ENCODE measurements at regions not wholly inside any gene's neighbourhood (a gene's known extent, or its start where the extent isn't known, plus 50 kb on each side); places are given as distances from the start of the nearest gene placed in this dataset.
"Not testable (repeated sequence)": the region's sequence is repeated elsewhere in the genome, so short reads cannot be mapped to it uniquely, and the experiment has no call there.

DNA sequence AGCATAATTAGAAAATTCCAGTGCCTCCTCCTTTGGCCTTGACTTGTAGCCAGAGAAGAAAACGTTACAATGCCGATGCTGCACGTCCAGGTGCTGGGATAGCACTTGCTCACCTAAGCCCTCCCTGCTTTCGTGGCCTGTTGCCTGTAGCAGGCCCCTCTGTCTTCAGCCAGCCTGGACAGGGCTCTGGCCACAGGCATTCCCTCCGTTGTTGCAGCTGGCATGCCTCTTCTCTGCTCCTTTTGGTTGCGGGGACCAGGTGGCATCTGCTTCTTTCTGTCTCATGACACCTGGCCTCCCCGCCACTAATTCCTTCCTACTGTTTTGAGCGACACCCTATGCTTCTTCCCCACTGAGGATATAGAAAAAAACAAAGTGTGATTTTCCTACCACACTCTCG is 54.6 kb upstream of the MORC3 start (continued):
- TF ChIP-seq, protein P1, sequence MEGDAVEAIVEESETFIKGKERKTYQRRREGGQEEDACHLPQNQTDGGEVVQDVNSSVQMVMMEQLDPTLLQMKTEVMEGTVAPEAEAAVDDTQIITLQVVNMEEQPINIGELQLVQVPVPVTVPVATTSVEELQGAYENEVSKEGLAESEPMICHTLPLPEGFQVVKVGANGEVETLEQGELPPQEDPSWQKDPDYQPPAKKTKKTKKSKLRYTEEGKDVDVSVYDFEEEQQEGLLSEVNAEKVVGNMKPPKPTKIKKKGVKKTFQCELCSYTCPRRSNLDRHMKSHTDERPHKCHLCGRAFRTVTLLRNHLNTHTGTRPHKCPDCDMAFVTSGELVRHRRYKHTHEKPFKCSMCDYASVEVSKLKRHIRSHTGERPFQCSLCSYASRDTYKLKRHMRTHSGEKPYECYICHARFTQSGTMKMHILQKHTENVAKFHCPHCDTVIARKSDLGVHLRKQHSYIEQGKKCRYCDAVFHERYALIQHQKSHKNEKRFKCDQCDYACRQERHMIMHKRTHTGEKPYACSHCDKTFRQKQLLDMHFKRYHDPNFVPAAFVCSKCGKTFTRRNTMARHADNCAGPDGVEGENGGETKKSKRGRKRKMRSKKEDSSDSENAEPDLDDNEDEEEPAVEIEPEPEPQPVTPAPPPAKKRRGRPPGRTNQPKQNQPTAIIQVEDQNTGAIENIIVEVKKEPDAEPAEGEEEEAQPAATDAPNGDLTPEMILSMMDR (IDR thresholded peaks at IDR 0.05 in 2 of 3, conservative IDR thresholded peaks at IDR 0.05 in 1 of 3; ENCODE audit: borderline replicate concordance in 1 of 3, insufficient read depth in 1 of 3, low read depth in 2 of 3, low read length in 2 of 3) = no peak
- TF ChIP-seq EZH2phosphoT487 (IDR thresholded peaks at IDR 0.05; ENCODE audit: borderline replicate concordance) = no peak
- TF ChIP-seq SRF (IDR thresholded peaks at IDR 0.05; ENCODE audit: low read depth) = no peak
- TF ChIP-seq FOSL1 (IDR thresholded peaks at IDR 0.05; ENCODE audit: low read depth) = no peak
- no peak for TF ChIP-seq ELF1 (IDR thresholded peaks at IDR 0.05; ENCODE audit: borderline replicate concordance, low read depth)
- TF ChIP-seq YY1 (IDR thresholded peaks at IDR 0.05; ENCODE audit: extremely low read depth, insufficient replicate concordance, low read depth, low read length) = no peak
- no peak for TF ChIP-seq ZNF274 (IDR thresholded peaks at IDR 0.05; ENCODE audit: low read depth, low read length)

DNA sequence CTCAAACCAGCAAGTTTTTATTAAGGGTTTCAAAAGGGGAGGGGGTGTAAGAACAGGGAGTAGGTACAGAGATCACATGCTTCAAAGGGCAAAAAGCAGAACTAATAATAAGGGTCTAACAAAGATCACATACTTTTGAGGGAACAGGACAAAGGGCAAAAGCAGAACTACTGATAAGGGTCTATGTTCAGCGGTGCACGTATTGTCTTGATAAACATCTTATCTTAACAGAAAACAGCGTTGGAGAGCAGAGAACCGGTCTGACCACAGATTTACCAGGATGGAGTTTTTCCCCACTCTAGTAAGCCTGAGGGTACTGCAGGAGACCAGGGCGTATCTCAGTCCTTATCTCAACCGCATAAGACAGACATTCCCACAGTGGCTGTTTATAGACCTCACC is 52.2 kb upstream of the MORC3 start:
- H3K9ac ChIP-seq (ENCODE audit: low read length); H3K9me2 ChIP-seq (ENCODE audit: insufficient read depth); H4K20me1 ChIP-seq (ENCODE audit: insufficient read depth); H3K27ac ChIP-seq (ENCODE audit: low read depth, low read length); BruUV-seq (replicated peaks); POLR2A ChIA-PET; intact Hi-C loops (cut with micrococcal nuclease); H3K27me3 ChIP-seq (ENCODE audit: insufficient read depth, low read length); H3K4me1 ChIP-seq (ENCODE audit: control insufficient read depth in 1 of 2, insufficient read depth in 2 of 2, low read length in 2 of 2); RAD21 ChIA-PET (ENCODE audit: low non-redundant PET in 1 of 2, low total read pairs in 2 of 2, uncharacterized antibody in 2 of 2, unreplicated experiment in 2 of 2); H3K4me2 ChIP-seq (ENCODE audit: low read length); H3K79me2 ChIP-seq (ENCODE audit: insufficient read depth, low read length); H3K36me3 ChIP-seq (ENCODE audit: control insufficient read depth in 1 of 2, insufficient read depth in 2 of 2, low read length in 2 of 2); H2AFZ ChIP-seq (ENCODE audit: low read depth, low read length, poor library complexity, severe bottlenecking); H3K9me3 ChIP-seq (ENCODE audit: control insufficient read depth in 1 of 2, insufficient read depth in 1 of 2, low read depth in 1 of 2, low read length in 2 of 2); DNase-seq (ENCODE audit: low read depth, low spot score); H3K4me3 ChIP-seq (replicated peaks in 1 of 2; ENCODE audit: low read depth in 1 of 2, low read length in 2 of 2); ATAC-seq: not testable (repeated sequence)
- CTCF ChIA-PET = interaction anchor here (0.7 kb wide), 1 partner anchor 16 kb away, joined by 3 read pairs; no protein-coding TSS in a partner anchor

DNA sequence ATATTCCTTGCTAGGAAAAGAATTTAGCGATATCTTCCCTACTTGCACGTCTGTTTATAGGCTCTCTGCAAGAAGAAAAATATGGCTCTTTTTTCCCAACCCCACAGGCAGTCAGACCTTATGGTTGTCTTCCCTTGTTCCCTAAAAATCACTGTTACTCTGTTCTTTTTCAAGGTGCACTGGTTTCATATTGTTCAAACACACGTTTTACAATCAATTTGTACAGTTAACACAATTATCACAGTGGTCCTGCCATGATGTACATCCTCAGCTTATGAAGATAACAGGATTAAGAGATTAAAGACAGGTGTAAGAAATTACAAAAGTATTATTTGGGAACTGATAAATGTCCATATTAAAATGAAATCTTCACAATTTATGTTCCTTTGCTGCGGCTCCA is 51.7 kb upstream of the MORC3 start:
- RAD21 ChIA-PET (ENCODE audit: low non-redundant PET in 1 of 2, low total read pairs in 2 of 2, uncharacterized antibody in 2 of 2, unreplicated experiment in 2 of 2); intact Hi-C loops (cut with micrococcal nuclease); H3K4me1 ChIP-seq (ENCODE audit: control insufficient read depth in 1 of 2, insufficient read depth in 2 of 2, low read length in 2 of 2); ATAC-seq; H3K4me3 ChIP-seq (replicated peaks in 1 of 2; ENCODE audit: low read depth in 1 of 2, low read length in 2 of 2); H3K27me3 ChIP-seq (ENCODE audit: insufficient read depth, low read length); H3K36me3 ChIP-seq (ENCODE audit: control insufficient read depth in 1 of 2, insufficient read depth in 2 of 2, low read length in 2 of 2); H2AFZ ChIP-seq (ENCODE audit: low read depth, low read length, poor library complexity, severe bottlenecking); CTCF ChIA-PET; H3K9me2 ChIP-seq (ENCODE audit: insufficient read depth); H3K9ac ChIP-seq (ENCODE audit: low read length); H4K20me1 ChIP-seq (ENCODE audit: insufficient read depth); H3K4me2 ChIP-seq (ENCODE audit: low read length); H3K79me2 ChIP-seq (ENCODE audit: insufficient read depth, low read length); DNase-seq (ENCODE audit: low read depth, low spot score); BruUV-seq (replicated peaks); POLR2A ChIA-PET; H3K27ac ChIP-seq (ENCODE audit: low read depth, low read length); H3K9me3 ChIP-seq (ENCODE audit: control insufficient read depth in 1 of 2, insufficient read depth in 1 of 2, low read depth in 1 of 2, low read length in 2 of 2): not testable (repeated sequence)
